CD4-positive, alpha-beta memory T cell (primary cell): ENCODE measurements at regions not wholly inside any gene's neighbourhood (a gene's known extent, or its start where the extent isn't known, plus 50 kb on each side); places are given as distances from the start of the nearest gene placed in this dataset.
A peak's percentile ranks its signal among the peaks of the same experiment; 100 is the strongest.
"Not testable (repeated sequence)": the region's sequence is repeated elsewhere in the genome, so short reads cannot be mapped to it uniquely, and the experiment has no call there.

Experiments used
- CTCF ChIA-PET: fragments of 350-600 bp; sonication (Branson Sonifier 250); formaldehyde crosslinking; loops from one replicate; lab custom pipeline; 2021; ENCODE audit warnings: inconsistent platforms; ENCODE audit not compliant: partially characterized antibody; lab: Charles Lee
- POLR2A ChIA-PET: fragments of 350-600 bp; sonication (Branson Sonifier 250); formaldehyde crosslinking; loops from one replicate; lab custom pipeline; 2021; ENCODE audit not compliant: partially characterized antibody; lab: Charles Lee
- DNase-seq, 5 donors: peaks; one replicate each; pipeline versions ENCODE4 v3.0.0 to v3.0.0-alpha.2; 2020 to 2022; ENCODE audit warnings: mixed read lengths in 1 of 5
- H3K27ac ChIP-seq: one replicate; pipeline ENCODE4 v1.7.0; 2013; ENCODE audit warnings: low read depth, low read length
- H3K27me3 ChIP-seq: 2 replicates; pipeline ENCODE4 v1.7.0; 2013; ENCODE audit warnings: mild to moderate bottlenecking, low read length, moderate library complexity; ENCODE audit not compliant: insufficient read depth
- H3K36me3 ChIP-seq: 2 replicates; pipeline ENCODE4 v1.7.0; 2013; ENCODE audit warnings: mild to moderate bottlenecking, low read length, moderate library complexity; ENCODE audit not compliant: insufficient read depth
- H3K4me1 ChIP-seq: 2 replicates; pipeline ENCODE4 v1.7.0; 2013; ENCODE audit warnings: mild to moderate bottlenecking, low read length, moderate library complexity; ENCODE audit not compliant: insufficient read depth
- H3K4me3 ChIP-seq, 2 donors: one replicate each; pipeline ENCODE4 v1.7.0; 2013; ENCODE audit warnings: low read length in 2 of 2, mild to moderate bottlenecking in 1 of 2
- H3K9me3 ChIP-seq, 2 donors: one replicate each; pipeline ENCODE4 v1.7.0; 2013; ENCODE audit warnings: low read length in 2 of 2, control low read depth in 1 of 2; ENCODE audit not compliant: control insufficient read depth in 1 of 2
- H3K27ac Mint-ChIP-seq, 7 donors: one replicate each; pipeline ENCODE4 v1.8.0; 2020 to 2021; ENCODE audit warnings: mixed read lengths in 7 of 7, mild to moderate bottlenecking in 6 of 7, inconsistent platforms in 3 of 7, moderate library complexity in 3 of 7
- H3K27me3 Mint-ChIP-seq, 2 donors: one replicate each; pipeline ENCODE4 v1.8.0; 2020 to 2021; ENCODE audit warnings: mixed read lengths in 2 of 2
- H3K36me3 Mint-ChIP-seq, 2 donors: one replicate each; pipeline ENCODE4 v1.8.0; 2020 to 2021; ENCODE audit warnings: mixed read lengths in 2 of 2, inconsistent platforms in 1 of 2, mild to moderate bottlenecking in 1 of 2
- H3K4me1 Mint-ChIP-seq, 4 donors: one replicate each; pipeline ENCODE4 v1.8.0; 2020 to 2021; ENCODE audit warnings: mixed read lengths in 4 of 4, mild to moderate bottlenecking in 1 of 4
- H3K4me3 Mint-ChIP-seq, 8 donors: one replicate each; pipeline ENCODE4 v1.8.0; 2020 to 2021; ENCODE audit warnings: mixed read lengths in 8 of 8, mild to moderate bottlenecking in 7 of 8, moderate library complexity in 6 of 8, inconsistent platforms in 3 of 8
- H3K9me3 Mint-ChIP-seq, 8 donors: one replicate each; pipeline ENCODE4 v1.8.0; 2020 to 2021; ENCODE audit warnings: mixed read lengths in 8 of 8, mild to moderate bottlenecking in 5 of 8, inconsistent platforms in 3 of 8, moderate library complexity in 1 of 8
- intact Hi-C: fragments of 100-400 bp; cut with micrococcal nuclease; formaldehyde crosslinking; loops from one replicate; pipeline ENCODE4 v1.15.1; 2023

DNA sequence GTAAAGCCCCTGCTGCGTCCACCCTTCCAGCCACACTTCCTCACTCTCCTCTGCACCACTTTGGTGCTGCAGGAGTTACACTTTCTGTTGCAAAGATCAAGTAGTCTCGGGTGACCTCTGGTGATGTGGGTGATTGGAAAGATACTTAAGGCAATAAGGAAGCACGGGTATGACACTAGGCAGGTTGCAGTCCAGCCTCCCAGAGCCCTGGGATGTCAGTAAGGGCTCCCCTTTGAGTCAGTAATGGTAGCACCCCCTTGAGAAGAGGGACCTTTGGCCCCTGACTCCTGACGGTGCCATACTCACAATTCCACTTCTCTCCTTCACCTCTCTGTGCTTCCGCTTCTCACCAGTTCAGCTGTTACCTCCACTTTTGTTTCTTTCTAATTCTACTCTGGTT lies 84.1 kb upstream of the KIF2A start:
- H3K4me1 ChIP-seq, H3K4me3 Mint-ChIP-seq, H3K27me3 Mint-ChIP-seq, H3K9me3 ChIP-seq, DNase-seq, CTCF ChIA-PET, H3K36me3 ChIP-seq, H3K4me3 ChIP-seq, H3K27ac ChIP-seq, H3K27me3 ChIP-seq, H3K36me3 Mint-ChIP-seq, H3K9me3 Mint-ChIP-seq, POLR2A ChIA-PET, H3K27ac Mint-ChIP-seq: not testable (repeated sequence)
- intact Hi-C loops: loop anchor here (5.0 kb wide), 1 partner anchor 180 kb away; the partner anchor contains the start of gene DIMT1
- peaks cover 6 to 25% (median 11%) of the 10 kb centered on the region in 4 donors for H3K4me1 Mint-ChIP-seq

DNA sequence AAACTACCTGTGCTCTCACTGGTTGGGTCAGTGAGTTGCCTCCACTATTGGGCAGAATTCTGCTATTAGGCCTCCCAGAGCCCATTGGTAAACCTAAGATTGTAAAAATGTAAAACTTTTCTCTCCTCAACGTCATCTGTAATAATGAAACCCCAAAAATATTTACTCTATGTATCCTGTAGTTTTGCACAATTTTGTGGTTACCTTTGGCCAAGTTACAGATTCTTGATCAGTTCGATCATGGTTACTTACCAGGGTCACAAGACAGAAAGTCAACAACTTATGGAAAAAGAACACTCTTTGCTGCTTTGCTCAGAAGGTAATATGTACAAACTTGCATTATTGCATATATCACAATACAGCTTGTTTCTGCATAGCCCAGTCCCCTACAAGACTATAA lies 83.7 kb upstream of the KIF2A start:
- DNase-seq, CTCF ChIA-PET, H3K36me3 Mint-ChIP-seq, H3K27me3 ChIP-seq, H3K36me3 ChIP-seq, H3K27ac ChIP-seq, H3K4me3 Mint-ChIP-seq, POLR2A ChIA-PET, H3K4me3 ChIP-seq, H3K9me3 Mint-ChIP-seq, H3K27ac Mint-ChIP-seq, H3K4me1 ChIP-seq, H3K27me3 Mint-ChIP-seq, H3K9me3 ChIP-seq: not testable (repeated sequence)
- H3K4me1 Mint-ChIP-seq: peaks cover 6 to 25% (median 11%) of the 10 kb centered on the region in 4 donors
- intact Hi-C loops: loop anchor here (5.0 kb wide), 1 partner anchor 180 kb away; the partner anchor contains the start of gene DIMT1

DNA sequence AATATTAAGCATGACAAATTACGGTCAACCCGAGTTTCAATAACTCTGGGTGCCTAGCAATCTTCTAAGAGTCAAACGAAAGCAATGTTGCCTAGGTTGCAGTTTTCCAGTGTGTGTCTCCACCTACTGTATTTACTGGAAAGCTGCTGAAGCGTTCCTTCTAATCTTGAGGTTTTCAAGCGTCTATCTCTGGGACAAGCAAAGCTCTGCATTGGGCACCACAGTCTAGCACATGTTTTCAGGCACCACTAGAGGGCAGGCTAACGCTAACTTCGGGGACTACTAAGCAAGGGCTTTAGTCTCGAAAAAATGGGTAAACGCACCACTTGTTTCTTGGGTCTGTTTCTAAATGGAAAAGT lies 82.7 kb upstream of the KIF2A start:
- not testable (repeated sequence) for H3K27me3 ChIP-seq, H3K36me3 Mint-ChIP-seq, H3K9me3 Mint-ChIP-seq, H3K4me1 ChIP-seq, H3K9me3 ChIP-seq, H3K27ac ChIP-seq, H3K27me3 Mint-ChIP-seq, H3K36me3 ChIP-seq
- intact Hi-C loops: loop anchor here (5.0 kb wide), 1 partner anchor 179 kb away; the partner anchor contains the start of gene DIMT1
- H3K4me3 Mint-ChIP-seq: peak overlapping the region; percentile 78 to 97 (median 88)
- peak overlapping the region in 5 of 7 donors; percentile 60 to 98 (median 90) for H3K27ac Mint-ChIP-seq
- ChIA-PET POLR2A (interaction anchor here (0.9 to 1.9 kb wide), 6 partner anchors 68 to 135 kb away, joined by 3 to 7 read pairs (median 4); partner anchors contain the start of gene KIF2A), CTCF (interaction anchor here (0.7 to 3.0 kb wide), 19 partner anchors 9 to 1511 kb away, joined by 3 to 96 read pairs (median 6); partner anchors contain the start of genes DIMT1 and IPO11)
- H3K4me1 Mint-ChIP-seq: peaks cover 6 to 25% (median 11%) of the 10 kb centered on the region in 4 donors
- DNase-seq: peak; percentile 74 to 81 (median 75)
- peak overlapping the region in 1 of 2 donors; percentile 47 for H3K4me3 ChIP-seq

DNA sequence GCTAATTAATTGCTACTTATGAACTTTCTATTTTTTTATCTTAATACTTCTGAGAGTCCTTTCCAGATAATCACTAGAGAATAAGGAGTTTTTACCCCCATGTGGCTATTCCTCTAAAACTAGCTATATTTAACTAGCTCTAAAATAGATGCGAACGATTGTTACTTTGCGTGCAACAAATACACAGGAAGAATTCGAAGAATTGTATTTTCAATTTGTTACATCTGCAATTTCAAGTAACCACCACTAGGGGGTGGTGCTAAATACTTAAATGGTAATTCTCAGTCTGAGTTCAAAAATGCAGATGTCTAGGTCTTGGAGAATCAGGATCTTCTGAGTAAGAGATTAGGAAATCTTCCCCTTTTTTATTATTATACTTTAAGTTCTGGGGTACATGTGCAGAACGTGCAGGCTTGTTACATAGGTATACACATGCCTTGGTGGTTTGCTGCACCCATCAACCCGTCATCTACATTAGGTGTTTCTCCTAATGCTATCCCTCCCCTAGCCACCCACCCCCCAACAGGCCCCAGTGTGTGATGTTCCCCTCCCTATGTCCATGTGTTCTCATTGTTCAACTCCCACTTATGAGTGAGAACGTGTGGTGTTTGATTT lies 80.9 kb upstream of the KIF2A start:
- H3K9me3 ChIP-seq, H3K27me3 Mint-ChIP-seq, H3K4me3 ChIP-seq, H3K36me3 Mint-ChIP-seq, H3K27ac ChIP-seq, H3K27me3 ChIP-seq, H3K36me3 ChIP-seq, H3K4me1 ChIP-seq, H3K9me3 Mint-ChIP-seq: not testable (repeated sequence)
- peak overlapping the region; percentile 46 to 95 (median 82) for H3K4me3 Mint-ChIP-seq
- DNase-seq: peak in 4 of 5 donors; percentile 13 to 28 (median 20)
- intact Hi-C loops: loop anchor here (1.0 to 5.0 kb wide), 4 partner anchors 32 to 177 kb away; partner anchors contain the start of genes DIMT1 and KIF2A
- ChIA-PET POLR2A (interaction anchor here (0.7 to 1.9 kb wide), 7 partner anchors 67 to 187 kb away, joined by 3 to 7 read pairs (median 4); partner anchors contain the start of genes DIMT1, IPO11 and KIF2A), CTCF (interaction anchor here (0.7 to 3.0 kb wide), 35 partner anchors 11 to 382 kb away, joined by 3 to 96 read pairs (median 6); partner anchors contain the start of genes DIMT1, IPO11 and KIF2A)
- H3K4me1 Mint-ChIP-seq: peaks cover 6 to 25% (median 11%) of the 10 kb centered on the region in 4 donors
- H3K27ac Mint-ChIP-seq: peak overlapping the region in 3 of 7 donors; percentile 55 to 90 (median 63)

DNA sequence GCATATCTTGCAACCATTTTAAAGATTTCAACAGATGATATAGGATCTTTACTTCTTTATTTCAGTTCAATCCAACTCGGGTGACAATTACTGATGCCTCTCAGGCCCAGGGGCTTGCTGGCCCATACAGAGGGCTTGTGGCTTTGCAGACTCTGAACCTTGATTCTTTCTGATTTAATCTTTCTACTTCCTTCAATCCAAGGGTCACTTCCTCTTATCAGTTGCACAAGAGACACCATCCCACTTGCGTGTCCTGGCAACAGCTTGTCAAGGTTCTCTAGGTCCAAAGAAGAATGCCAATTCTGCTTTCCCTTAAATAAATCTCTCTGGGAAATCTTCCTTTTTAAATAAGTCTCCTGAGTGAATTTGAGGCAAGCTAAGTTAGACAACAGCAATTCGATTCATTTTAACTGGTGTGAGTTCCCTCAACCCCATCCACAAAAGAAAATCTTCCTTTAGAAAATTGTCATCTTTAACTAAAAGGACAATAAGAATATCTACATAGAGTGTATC lies 75.1 kb upstream of the KIF2A start:
- peak overlapping the region in 1 of 7 donors; percentile 39 for H3K27ac Mint-ChIP-seq
- H3K4me1 ChIP-seq, H3K4me3 ChIP-seq, H3K36me3 ChIP-seq, POLR2A ChIA-PET, H3K27ac ChIP-seq, H3K4me3 Mint-ChIP-seq, CTCF ChIA-PET, H3K9me3 ChIP-seq, H3K4me1 Mint-ChIP-seq, H3K27me3 Mint-ChIP-seq, DNase-seq, intact Hi-C loops, H3K27me3 ChIP-seq, H3K9me3 Mint-ChIP-seq, H3K36me3 Mint-ChIP-seq: not testable (repeated sequence)

DNA sequence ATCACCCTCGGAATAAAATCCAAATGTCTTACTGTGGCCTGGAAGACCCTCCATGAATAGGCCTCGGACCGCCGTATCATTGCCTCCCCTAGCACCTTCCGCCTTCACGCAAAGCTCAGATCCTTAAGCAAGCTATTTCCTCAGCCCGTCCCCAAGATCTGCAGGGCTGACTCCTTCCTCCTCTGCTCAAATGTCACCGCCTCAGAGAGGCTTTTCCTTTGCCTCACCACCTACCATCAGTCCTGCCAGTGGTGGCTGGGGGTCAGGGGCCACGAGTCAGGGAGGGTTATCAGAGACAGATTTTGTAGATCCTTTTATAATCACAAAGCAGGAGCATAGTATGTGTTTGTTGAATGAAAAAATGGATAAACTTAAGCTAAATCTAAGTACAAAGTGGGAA lies 74.4 kb upstream of the KIF2A start:
- no peaks in the 10 kb centered on the region for H3K27me3 ChIP-seq
- intact Hi-C loops: no loop called here
- H3K9me3 Mint-ChIP-seq: peaks cover 0 to 2% (median 0%) of the 10 kb centered on the region in 8 donors
- no peaks in the 10 kb centered on the region for H3K4me1 ChIP-seq
- H3K9me3 ChIP-seq: no peaks in the 10 kb centered on the region
- H3K4me1 Mint-ChIP-seq: no peaks in the 10 kb centered on the region
- POLR2A ChIA-PET: no interaction called here
- H3K36me3 Mint-ChIP-seq: no peaks in the 10 kb centered on the region
- no peak overlapping the region for H3K4me3 Mint-ChIP-seq
- no peak overlapping the region for H3K27ac ChIP-seq
- no peaks in the 10 kb centered on the region for H3K36me3 ChIP-seq
- CTCF ChIA-PET: no interaction called here
- DNase-seq: no peak
- peaks cover 2 to 7% of the 10 kb centered on the region in 2 donors for H3K27me3 Mint-ChIP-seq
- no peak overlapping the region for H3K4me3 ChIP-seq
- no peak overlapping the region for H3K27ac Mint-ChIP-seq

DNA sequence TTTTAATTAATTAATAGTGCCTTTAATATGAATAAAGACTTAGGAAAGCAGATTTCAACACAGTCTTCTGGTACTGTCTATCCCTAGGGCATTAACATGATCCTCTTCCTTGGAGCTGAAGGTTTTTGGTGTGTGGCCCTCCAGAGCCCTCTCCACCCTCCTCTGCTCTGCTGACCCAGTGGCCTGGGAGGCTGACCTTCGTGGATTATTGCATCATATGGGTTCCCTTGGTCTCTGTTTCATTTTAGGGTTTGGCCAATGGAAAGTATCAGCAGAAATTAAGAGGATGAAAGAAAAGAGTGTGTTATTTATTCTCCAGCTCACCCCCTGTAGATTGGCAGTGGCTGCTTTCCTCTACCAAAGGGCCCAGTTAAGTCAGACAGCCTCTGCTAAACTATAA lies 73.8 kb upstream of the KIF2A start:
- DNase-seq, CTCF ChIA-PET, H3K4me1 Mint-ChIP-seq, intact Hi-C loops, H3K9me3 ChIP-seq, H3K27me3 Mint-ChIP-seq, H3K27ac ChIP-seq, H3K4me1 ChIP-seq, H3K27me3 ChIP-seq, POLR2A ChIA-PET, H3K4me3 ChIP-seq, H3K4me3 Mint-ChIP-seq, H3K36me3 ChIP-seq, H3K27ac Mint-ChIP-seq, H3K36me3 Mint-ChIP-seq, H3K9me3 Mint-ChIP-seq: not testable (repeated sequence)
